K562 (cell line): ENCODE measurements at regions not wholly inside any gene's neighbourhood (a gene's known extent, or its start where the extent isn't known, plus 50 kb on each side); places are given as distances from the start of the nearest gene placed in this dataset.

Source experiments
- ATAC-seq: fragments of 200-7000 bp; cut with Tn5 transposase; 3 replicates; pipeline ENCODE4 v1.9.1; 2020; ENCODE audit warnings: moderate library complexity
- BruUV-seq: library from RNA; stranded (reverse); fragments of 400-500 nt; replicated peaks from 2 replicates; lab custom pipeline; 2021; lab: Mats Ljungman, UMichigan
- CTCF ChIA-PET: fragments of 300-600 bp; formaldehyde crosslinking; extraction: SDS; loops from one replicate; lab custom pipeline; 2021; ENCODE audit warnings: low intra/inter-chr PET ratio; lab: Yijun Ruan, JAX
- POLR2A ChIA-PET: fragments of 300-600, 350-650 bp; sonication (Branson Sonifier 250); formaldehyde crosslinking; extraction: SDS; loops from one replicate; lab custom pipeline; 2021; ENCODE audit warnings: antibody characterized with exemption, inconsistent platforms; lab: Yijun Ruan, JAX
- DNase-seq, 4 experiments: peaks; one replicate each; pipeline versions ENCODE4 v3.0.0 to v3.0.0-alpha.2; 2011 to 2018; ENCODE audit warnings: low spot score in 3 of 4, mixed read lengths in 3 of 4; ENCODE audit errors: extremely low read depth in 1 of 4
- FAIRE-seq: peaks from 2 replicates; lab custom pipeline; 2011; peaks lifted over from hg19 to GRCh38; lab: Jason Lieb, UNC
- H2AFZ ChIP-seq: 2 replicates; pipeline ENCODE4 v1.6.0; 2011; ENCODE audit warnings: low read depth, low read length, control low read depth, inconsistent platforms
- H3K27ac ChIP-seq: fragments of 200-600 bp; 3 replicates; pipeline ENCODE4 v1.8.0; 2011; ENCODE audit warnings: low read depth, mild to moderate bottlenecking, control low read depth, inconsistent platforms, low read length, moderate library complexity, mixed read lengths; ENCODE audit errors: extremely low read depth
- H3K27me3 ChIP-seq, 2 experiments: fragments of 300-600 bp in 1 of 2; 2 replicates in 1 of 2; 3 replicates in 1 of 2; pipeline versions ENCODE4 v1.6.0 to v1.8.0; 2011; ENCODE audit warnings: inconsistent platforms in 2 of 2, low read length in 2 of 2, mild to moderate bottlenecking in 1 of 2, mixed read lengths in 1 of 2, moderate library complexity in 1 of 2; ENCODE audit not compliant: control insufficient read depth in 2 of 2, insufficient read depth in 2 of 2
- H3K36me3 ChIP-seq: fragments of 300-600 bp; 3 replicates; pipeline ENCODE4 v1.8.0; 2011; ENCODE audit warnings: mild to moderate bottlenecking, low read length, inconsistent platforms; ENCODE audit not compliant: control insufficient read depth, insufficient read depth
- H3K4me1 ChIP-seq, 2 experiments: fragments of 200-600 bp in 1 of 2; replicated peaks in 1 of 2; 2 replicates in 1 of 2; 3 replicates in 1 of 2; pipeline versions ENCODE4 v1.5.1 to v1.8.0; 2011; ENCODE audit warnings: inconsistent platforms in 2 of 2, low read length in 2 of 2, mild to moderate bottlenecking in 1 of 2, mixed read lengths in 1 of 2, moderate library complexity in 1 of 2; ENCODE audit not compliant: control insufficient read depth in 2 of 2, insufficient read depth in 2 of 2
- H3K4me2 ChIP-seq: 2 replicates; pipeline ENCODE4 v1.6.1; 2011; ENCODE audit warnings: low read length, control low read depth, inconsistent platforms, mixed read lengths; ENCODE audit not compliant: insufficient read depth
- H3K4me3 ChIP-seq: fragments of 200-600 bp; sonication (generic), shearing (Covaris generic); 2 replicates; pipeline ENCODE4 v1.5.1; 2016; ENCODE audit warnings: control low read depth, inconsistent platforms
- H3K79me2 ChIP-seq: fragments of 200-600 bp; 3 replicates; pipeline ENCODE4 v1.8.0; 2011; ENCODE audit warnings: low read length, inconsistent platforms; ENCODE audit not compliant: control insufficient read depth, insufficient read depth
- H3K9ac ChIP-seq, 2 experiments: 2 replicates each; pipeline versions ENCODE4 v1.6.0 to v1.6.1; 2011; ENCODE audit warnings: low read depth in 2 of 2, low read length in 2 of 2, control low read depth in 1 of 2, inconsistent platforms in 1 of 2, mild to moderate bottlenecking in 1 of 2, mixed read lengths in 1 of 2; ENCODE audit not compliant: insufficient read depth in 1 of 2
- H3K9me1 ChIP-seq: one replicate; pipeline ENCODE4 v1.6.0; 2011; ENCODE audit warnings: inconsistent platforms, mild to moderate bottlenecking, low read length, moderate library complexity; ENCODE audit not compliant: control insufficient read depth, insufficient read depth
- H3K9me3 ChIP-seq: replicated peaks from 2 replicates; pipeline ENCODE4 v1.5.1; 2011; ENCODE audit warnings: low read depth, low read length, inconsistent platforms; ENCODE audit not compliant: control insufficient read depth, insufficient read depth
- H4K20me1 ChIP-seq: replicated peaks from 2 replicates; pipeline ENCODE4 v1.6.1; 2011; ENCODE audit warnings: low read length, inconsistent platforms, mixed read lengths; ENCODE audit not compliant: control insufficient read depth, insufficient read depth
- DIDO1 ChIP-seq: fragments of 450-650 bp; IDR thresholded peaks from 2 replicates; pipeline ENCODE4 v1.6.1; 2016; ENCODE audit warnings: low read depth, missing biosample characterization, missing genetic modification characterization
- GABPB1 ChIP-seq: sonication (generic); formaldehyde crosslinking; IDR thresholded peaks from 2 replicates; pipeline ENCODE4 v1.8.0; 2022; ENCODE audit warnings: mild to moderate bottlenecking, missing genetic modification reagents
- HEY1 ChIP-seq: fragments of 250-450 bp; sonication (Bioruptor Pico); IDR thresholded peaks from 2 replicates; pipeline ENCODE4 v1.5.0; 2020; ENCODE audit warnings: mild to moderate bottlenecking, moderate library complexity, borderline replicate concordance
- HNRNPL ChIP-seq: fragments of 200-400 bp; formaldehyde crosslinking; IDR thresholded peaks from 2 replicates; pipeline ENCODE4 v1.6.1; 2017; ENCODE audit warnings: low read depth, mild to moderate bottlenecking, low read length
- NR2F6 ChIP-seq: fragments of 450-650 bp; formaldehyde crosslinking; IDR thresholded peaks from 2 replicates; pipeline ENCODE4 v1.4.0; 2020; ENCODE audit warnings: mild to moderate bottlenecking
- SREBF2 ChIP-seq: sonication (generic); formaldehyde crosslinking; IDR thresholded peaks from 2 replicates; pipeline ENCODE4 v1.4.0; 2020; ENCODE audit warnings: mild to moderate bottlenecking, missing genetic modification reagents
- SRSF9 ChIP-seq: fragments of 200-400 bp; formaldehyde crosslinking; IDR thresholded peaks from 2 replicates; pipeline ENCODE4 v1.6.1; 2017; ENCODE audit warnings: low read depth, low read length, borderline replicate concordance
- TCF3 ChIP-seq: sonication (generic); formaldehyde crosslinking; IDR thresholded peaks from 2 replicates; pipeline ENCODE4 v1.4.0; 2020; ENCODE audit warnings: mild to moderate bottlenecking, missing genetic modification reagents
- TRIM28 ChIP-seq: fragments of 450-650 bp; IDR thresholded peaks from 2 replicates; pipeline ENCODE4 v1.6.1; 2017
- ZNF586 ChIP-seq: fragments of 450-650 bp; formaldehyde crosslinking; conservative IDR thresholded peaks from 2 replicates; pipeline ENCODE4 v1.4.0; 2020; ENCODE audit warnings: mild to moderate bottlenecking, moderate library complexity
- WGBS: fragments of 100-300 bp; shearing (Covaris generic); methylation state at CpG from one replicate; pipeline ENCODE4 v1.1.6; 2016; ENCODE audit warnings: low coverage, mixed read lengths; ENCODE audit not compliant: insufficient coverage; ENCODE audit errors: missing lambda C conversion rate; 5-methylcytosine and 5-hydroxymethylcytosine counted together
- in situ Hi-C: fragments of 300-500 bp; cut with MboI; formaldehyde crosslinking; loops from 4 replicates; pipeline ENCODE4 v1.15.0; 2018; ENCODE audit warnings: inconsistent platforms, mixed read lengths
- intact Hi-C: fragments of 100-400 bp; cut with micrococcal nuclease; formaldehyde crosslinking; loops from 2 replicates; pipeline ENCODE4 v1.14.2; 2022
- TF ChIP-seq, protein P1 (sequence below): sonication (generic); formaldehyde crosslinking; IDR thresholded peaks from 2 replicates; pipeline ENCODE4 v1.9.0; 2022; ENCODE audit warnings: mild to moderate bottlenecking, missing genetic modification reagents
- TF ChIP-seq, protein P2 (sequence below), 2 experiments: IDR thresholded peaks in 1 of 2; conservative IDR thresholded peaks in 1 of 2; 2 replicates each; pipeline ENCODE4 v1.6.1; 2016; ENCODE audit warnings: low read depth in 2 of 2, mild to moderate bottlenecking in 1 of 2, missing compliant biosample characterization in 1 of 2, missing genetic modification characterization in 1 of 2, moderate library complexity in 1 of 2
- TF ChIP-seq, protein P3 (sequence below): fragments of 250-450 bp; sonication (Bioruptor Pico); IDR thresholded peaks from 2 replicates; pipeline ENCODE4 v1.4.0; 2020

DNA sequence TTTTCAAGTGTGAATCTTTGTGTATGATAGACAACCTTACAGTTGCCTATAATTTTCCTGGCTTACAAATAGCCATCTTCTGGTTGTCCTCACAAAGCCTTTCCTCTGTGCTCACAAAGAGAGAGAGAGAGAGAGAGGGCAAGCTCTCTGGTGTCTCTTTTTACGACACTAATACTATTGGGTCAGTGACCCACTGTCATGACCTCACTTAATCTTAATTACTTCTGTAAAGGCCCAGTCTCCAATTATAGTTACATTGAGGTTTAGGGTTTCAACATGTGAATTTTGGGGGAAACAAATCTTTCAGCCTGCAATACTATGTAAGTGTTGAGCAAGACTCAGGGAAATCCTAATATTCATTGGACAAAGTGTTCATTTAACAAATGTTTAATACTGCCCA lies 167.4 kb upstream of the COL11A1 start:
- no peak for DNase-seq
- H3K27me3 ChIP-seq, result no peaks in the 10 kb centered on the region
- H3K9me1 ChIP-seq, result no peaks in the 10 kb centered on the region
- no peak overlapping the region for H3K4me2 ChIP-seq
- no TSS peak for BruUV-seq
- no peak overlapping the region for H3K27ac ChIP-seq
- H3K4me1 ChIP-seq, result no peaks in the 10 kb centered on the region
- no peaks in the 10 kb centered on the region for H3K36me3 ChIP-seq
- intact Hi-C loops (no loop called here), in situ Hi-C loops (no loop called here)
- no peaks in the 10 kb centered on the region for H4K20me1 ChIP-seq
- no peaks in the 10 kb centered on the region for H3K79me2 ChIP-seq
- no peak overlapping the region for H3K9ac ChIP-seq
- no peaks in the 10 kb centered on the region for H3K9me3 ChIP-seq
- no peak for FAIRE-seq
- no peak overlapping the region for H3K4me3 ChIP-seq
- no peak overlapping the region for H2AFZ ChIP-seq
- 0% methylated on average over 1 of the region's 1 CpG for WGBS
- CTCF ChIA-PET, result no interaction called here
- ATAC-seq, result no peak
- POLR2A ChIA-PET, result no interaction called here
- TF ChIP-seq HNRNPL (no peak), TRIM28 (no peak), NR2F6 (CRISPR knock-in tag) (no peak), TCF3 (no peak), SREBF2 (CRISPR knock-in tag) (no peak), HEY1 (CRISPR knock-in tag) (no peak), SRSF9 (no peak), ZNF586 (CRISPR knock-in tag) (no peak), DIDO1 (tag) (no peak), GABPB1 (CRISPR knock-in tag) (no peak)
- TF ChIP-seq, protein P1, sequence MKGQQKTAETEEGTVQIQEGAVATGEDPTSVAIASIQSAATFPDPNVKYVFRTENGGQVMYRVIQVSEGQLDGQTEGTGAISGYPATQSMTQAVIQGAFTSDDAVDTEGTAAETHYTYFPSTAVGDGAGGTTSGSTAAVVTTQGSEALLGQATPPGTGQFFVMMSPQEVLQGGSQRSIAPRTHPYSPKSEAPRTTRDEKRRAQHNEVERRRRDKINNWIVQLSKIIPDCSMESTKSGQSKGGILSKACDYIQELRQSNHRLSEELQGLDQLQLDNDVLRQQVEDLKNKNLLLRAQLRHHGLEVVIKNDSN (CRISPR knock-in tag), result no peak
- TF ChIP-seq, protein P2, sequence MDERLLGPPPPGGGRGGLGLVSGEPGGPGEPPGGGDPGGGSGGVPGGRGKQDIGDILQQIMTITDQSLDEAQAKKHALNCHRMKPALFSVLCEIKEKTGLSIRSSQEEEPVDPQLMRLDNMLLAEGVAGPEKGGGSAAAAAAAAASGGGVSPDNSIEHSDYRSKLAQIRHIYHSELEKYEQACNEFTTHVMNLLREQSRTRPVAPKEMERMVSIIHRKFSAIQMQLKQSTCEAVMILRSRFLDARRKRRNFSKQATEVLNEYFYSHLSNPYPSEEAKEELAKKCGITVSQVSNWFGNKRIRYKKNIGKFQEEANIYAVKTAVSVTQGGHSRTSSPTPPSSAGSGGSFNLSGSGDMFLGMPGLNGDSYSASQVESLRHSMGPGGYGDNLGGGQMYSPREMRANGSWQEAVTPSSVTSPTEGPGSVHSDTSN (CRISPR knock-in tag; IDR thresholded peaks at IDR 0.05; ENCODE audit: low read depth), result no peak
- TF ChIP-seq, protein P2 (tag; conservative IDR thresholded peaks at IDR 0.05; ENCODE audit: low read depth), result no peak
- TF ChIP-seq, protein P3, sequence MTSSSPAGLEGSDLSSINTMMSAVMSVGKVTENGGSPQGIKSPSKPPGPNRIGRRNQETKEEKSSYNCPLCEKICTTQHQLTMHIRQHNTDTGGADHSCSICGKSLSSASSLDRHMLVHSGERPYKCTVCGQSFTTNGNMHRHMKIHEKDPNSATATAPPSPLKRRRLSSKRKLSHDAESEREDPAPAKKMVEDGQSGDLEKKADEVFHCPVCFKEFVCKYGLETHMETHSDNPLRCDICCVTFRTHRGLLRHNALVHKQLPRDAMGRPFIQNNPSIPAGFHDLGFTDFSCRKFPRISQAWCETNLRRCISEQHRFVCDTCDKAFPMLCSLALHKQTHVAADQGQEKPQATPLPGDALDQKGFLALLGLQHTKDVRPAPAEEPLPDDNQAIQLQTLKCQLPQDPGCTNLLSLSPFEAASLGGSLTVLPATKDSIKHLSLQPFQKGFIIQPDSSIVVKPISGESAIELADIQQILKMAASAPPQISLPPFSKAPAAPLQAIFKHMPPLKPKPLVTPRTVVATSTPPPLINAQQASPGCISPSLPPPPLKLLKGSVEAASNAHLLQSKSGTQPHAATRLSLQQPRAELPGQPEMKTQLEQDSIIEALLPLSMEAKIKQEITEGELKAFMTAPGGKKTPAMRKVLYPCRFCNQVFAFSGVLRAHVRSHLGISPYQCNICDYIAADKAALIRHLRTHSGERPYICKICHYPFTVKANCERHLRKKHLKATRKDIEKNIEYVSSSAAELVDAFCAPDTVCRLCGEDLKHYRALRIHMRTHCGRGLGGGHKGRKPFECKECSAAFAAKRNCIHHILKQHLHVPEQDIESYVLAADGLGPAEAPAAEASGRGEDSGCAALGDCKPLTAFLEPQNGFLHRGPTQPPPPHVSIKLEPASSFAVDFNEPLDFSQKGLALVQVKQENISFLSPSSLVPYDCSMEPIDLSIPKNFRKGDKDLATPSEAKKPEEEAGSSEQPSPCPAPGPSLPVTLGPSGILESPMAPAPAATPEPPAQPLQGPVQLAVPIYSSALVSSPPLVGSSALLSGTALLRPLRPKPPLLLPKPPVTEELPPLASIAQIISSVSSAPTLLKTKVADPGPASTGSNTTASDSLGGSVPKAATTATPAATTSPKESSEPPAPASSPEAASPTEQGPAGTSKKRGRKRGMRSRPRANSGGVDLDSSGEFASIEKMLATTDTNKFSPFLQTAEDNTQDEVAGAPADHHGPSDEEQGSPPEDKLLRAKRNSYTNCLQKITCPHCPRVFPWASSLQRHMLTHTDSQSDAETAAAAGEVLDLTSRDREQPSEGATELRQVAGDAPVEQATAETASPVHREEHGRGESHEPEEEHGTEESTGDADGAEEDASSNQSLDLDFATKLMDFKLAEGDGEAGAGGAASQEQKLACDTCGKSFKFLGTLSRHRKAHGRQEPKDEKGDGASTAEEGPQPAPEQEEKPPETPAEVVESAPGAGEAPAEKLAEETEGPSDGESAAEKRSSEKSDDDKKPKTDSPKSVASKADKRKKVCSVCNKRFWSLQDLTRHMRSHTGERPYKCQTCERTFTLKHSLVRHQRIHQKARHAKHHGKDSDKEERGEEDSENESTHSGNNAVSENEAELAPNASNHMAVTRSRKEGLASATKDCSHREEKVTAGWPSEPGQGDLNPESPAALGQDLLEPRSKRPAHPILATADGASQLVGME (CRISPR knock-in tag), result no peak
